IMR-90 (cell line): ENCODE measurements at regions not wholly inside any gene's neighbourhood (a gene's known extent, or its start where the extent isn't known, plus 50 kb on each side); places are given as distances from the start of the nearest gene placed in this dataset.
A peak's percentile ranks its signal among the peaks of the same experiment; 100 is the strongest.

Experiments
- ATAC-seq: fragments of 200-7000 bp; cut with Tn5 transposase; 2 replicates; pipeline ENCODE4 v1.9.1; 2020; ENCODE audit warnings: low read depth, mild to moderate bottlenecking, moderate library complexity
- BruUV-seq: library from RNA; stranded (reverse); fragments of 400-500 nt; replicated peaks from 2 replicates; lab custom pipeline; 2021; lab: Mats Ljungman, UMichigan
- CTCF ChIA-PET: fragments of 300-600 bp; formaldehyde crosslinking; extraction: SDS; loops from one replicate; lab custom pipeline; 2021; ENCODE audit warnings: antibody characterized with exemption; lab: Yijun Ruan, JAX
- POLR2A ChIA-PET: fragments of 300-600 bp; sonication (Branson Sonifier 250); formaldehyde crosslinking; loops from one replicate; lab custom pipeline; 2022; ENCODE audit warnings: antibody characterized with exemption; ENCODE audit not compliant: unreplicated experiment; lab: Charles Lee
- DNase-seq: peaks from one replicate; pipeline ENCODE4 v3.0.0; 2013
- H2AFZ ChIP-seq: replicated peaks from 2 replicates; pipeline ENCODE3; 2013; ENCODE audit warnings: low read length, mild to moderate bottlenecking; ENCODE audit not compliant: poor library complexity
- H2AK5ac ChIP-seq: 2 replicates; pipeline ENCODE4 v1.6.1; 2013; ENCODE audit warnings: low read depth, low read length, inconsistent platforms
- H2AK9ac ChIP-seq: replicated peaks from 2 replicates; pipeline ENCODE3; 2013; ENCODE audit warnings: mild to moderate bottlenecking, low read depth, low read length, moderate library complexity; ENCODE audit not compliant: poor library complexity
- H2BK120ac ChIP-seq: 2 replicates; pipeline ENCODE4 v1.6.1; 2013; ENCODE audit warnings: low read depth, low read length, inconsistent platforms
- H2BK15ac ChIP-seq: 3 replicates; pipeline ENCODE4 v1.6.1; 2013; ENCODE audit warnings: low read depth, low read length, inconsistent platforms
- H2BK20ac ChIP-seq: 2 replicates; pipeline ENCODE4 v1.6.1; 2013; ENCODE audit warnings: low read depth, mild to moderate bottlenecking, inconsistent platforms, low read length, moderate library complexity
- H2BK5ac ChIP-seq: 2 replicates; pipeline ENCODE4 v1.6.1; 2013; ENCODE audit warnings: mild to moderate bottlenecking, low read depth, low read length, inconsistent platforms; ENCODE audit not compliant: poor library complexity, severe bottlenecking
- H3K14ac ChIP-seq: replicated peaks from 2 replicates; pipeline ENCODE4 v1.6.1; 2013; ENCODE audit warnings: low read depth, low read length, inconsistent platforms
- H3K18ac ChIP-seq: 2 replicates; pipeline ENCODE4 v1.6.1; 2013; ENCODE audit warnings: low read depth, low read length, control low read depth
- H3K23ac ChIP-seq: 2 replicates; pipeline ENCODE4 v1.6.1; 2013; ENCODE audit warnings: low read depth, low read length, inconsistent platforms
- H3K27ac ChIP-seq: 2 replicates; pipeline ENCODE4 v1.5.1; 2013; ENCODE audit warnings: mild to moderate bottlenecking, control low read depth, low read length; ENCODE audit not compliant: insufficient read depth
- H3K27me3 ChIP-seq: 2 replicates; pipeline ENCODE4 v1.6.1; 2013; ENCODE audit warnings: low read length; ENCODE audit not compliant: control insufficient read depth, insufficient read depth
- H3K36me3 ChIP-seq: 2 replicates; pipeline ENCODE4 v1.6.1; 2013; ENCODE audit warnings: low read length, mixed read lengths; ENCODE audit not compliant: control insufficient read depth, insufficient read depth
- H3K4ac ChIP-seq: 2 replicates; pipeline ENCODE4 v1.6.1; 2013; ENCODE audit warnings: low read depth, low read length, inconsistent platforms
- H3K4me1 ChIP-seq: 2 replicates; pipeline ENCODE4 v1.6.1; 2013; ENCODE audit warnings: low read length, mixed read lengths; ENCODE audit not compliant: control insufficient read depth, insufficient read depth
- H3K4me2 ChIP-seq: 2 replicates; pipeline ENCODE4 v1.6.1; 2013; ENCODE audit warnings: low read depth, mild to moderate bottlenecking, control low read depth, low read length, moderate library complexity
- H3K4me3 ChIP-seq: 2 replicates; pipeline ENCODE4 v1.5.1; 2013; ENCODE audit warnings: low read depth, mild to moderate bottlenecking, control low read depth, low read length, moderate library complexity; ENCODE audit not compliant: insufficient read depth
- H3K56ac ChIP-seq: 2 replicates; pipeline ENCODE4 v1.6.1; 2013; ENCODE audit warnings: low read length, inconsistent platforms; ENCODE audit not compliant: insufficient read depth; ENCODE audit errors: extremely low read depth
- H3K79me1 ChIP-seq, 2 experiments: 2 replicates each; pipeline ENCODE4 v1.6.1; 2013; ENCODE audit warnings: low read length in 2 of 2, inconsistent platforms in 1 of 2, low read depth in 1 of 2
- H3K9ac ChIP-seq: 2 replicates; pipeline ENCODE4 v1.6.1; 2013; ENCODE audit warnings: low read depth, low read length, control low read depth
- H3K9me1 ChIP-seq: 2 replicates; pipeline ENCODE4 v1.6.1; 2013; ENCODE audit warnings: low read length, inconsistent platforms; ENCODE audit not compliant: insufficient read depth
- H3K9me3 ChIP-seq: 2 replicates; pipeline ENCODE4 v1.6.1; 2013; ENCODE audit warnings: low read length; ENCODE audit not compliant: control insufficient read depth, insufficient read depth
- H4K20me1 ChIP-seq: 2 replicates; pipeline ENCODE4 v1.6.1; 2013; ENCODE audit warnings: low read length, inconsistent platforms; ENCODE audit not compliant: insufficient read depth
- H4K5ac ChIP-seq: 2 replicates; pipeline ENCODE4 v1.6.1; 2013; ENCODE audit warnings: mild to moderate bottlenecking, low read depth, low read length, control low read depth
- H4K8ac ChIP-seq, 2 experiments: 2 replicates each; pipeline ENCODE4 v1.6.1; 2013; ENCODE audit warnings: low read depth in 2 of 2, low read length in 2 of 2, control low read depth in 1 of 2, inconsistent platforms in 1 of 2
- H4K91ac ChIP-seq: 2 replicates; pipeline ENCODE4 v1.6.1; 2013; ENCODE audit warnings: low read depth, low read length, inconsistent platforms; ENCODE audit not compliant: insufficient read depth
- BHLHE40 ChIP-seq: fragments of 150-350 bp; IDR thresholded peaks from 2 replicates; pipeline ENCODE4 v1.6.1; 2016; ENCODE audit warnings: mild to moderate bottlenecking, low read depth, low read length
- CEBPB ChIP-seq: IDR thresholded peaks from 2 replicates; pipeline ENCODE4 v1.6.1; 2012; ENCODE audit warnings: low read depth, low read length, improper control_type of control experiment
- CHD1 ChIP-seq: IDR thresholded peaks from 2 replicates; pipeline ENCODE4 v1.6.1; 2012; ENCODE audit warnings: low read depth, low read length, improper control_type of control experiment
- CTCF ChIP-seq: conservative IDR thresholded peaks from 2 replicates; pipeline ENCODE4 v1.5.1; 2012; ENCODE audit warnings: mild to moderate bottlenecking, low read depth, low read length, improper control_type of control experiment
- ELK1 ChIP-seq: fragments of 150-350 bp; IDR thresholded peaks from 2 replicates; pipeline ENCODE4 v1.6.1; 2016; ENCODE audit warnings: low read depth, mild to moderate bottlenecking, low read length, moderate library complexity, borderline replicate concordance
- FOS ChIP-seq: fragments of 150-350 bp; IDR thresholded peaks from 2 replicates; pipeline ENCODE4 v1.6.1; 2016; ENCODE audit warnings: low read depth, low read length
- MAFK ChIP-seq: IDR thresholded peaks from 2 replicates; pipeline ENCODE4 v1.6.1; 2012; ENCODE audit warnings: low read depth, low read length, improper control_type of control experiment
- MAZ ChIP-seq: IDR thresholded peaks from 2 replicates; pipeline ENCODE4 v1.6.1; 2012; ENCODE audit warnings: low read depth, mild to moderate bottlenecking, low read length, improper control_type of control experiment, moderate library complexity, borderline replicate concordance
- MXI1 ChIP-seq: IDR thresholded peaks from 2 replicates; pipeline ENCODE4 v1.6.1; 2012; ENCODE audit warnings: low read depth, mild to moderate bottlenecking, low read length, moderate library complexity, borderline replicate concordance
- NFE2L2 ChIP-seq: fragments of 150-350 bp; IDR thresholded peaks from 2 replicates; pipeline ENCODE4 v1.6.1; 2016; ENCODE audit warnings: low read depth, mild to moderate bottlenecking, low read length
- POLR2A ChIP-seq: IDR thresholded peaks from 2 replicates; pipeline ENCODE4 v1.6.1; 2012; ENCODE audit warnings: mild to moderate bottlenecking, low read depth, low read length
- RAD21 ChIP-seq: IDR thresholded peaks from 2 replicates; pipeline ENCODE4 v1.6.1; 2012; ENCODE audit warnings: low read length, improper control_type of control experiment
- RCOR1 ChIP-seq: IDR thresholded peaks from 2 replicates; pipeline ENCODE4 v1.6.1; 2012; ENCODE audit warnings: mild to moderate bottlenecking, low read length, improper control_type of control experiment; ENCODE audit not compliant: insufficient replicate concordance
- RFX5 ChIP-seq: IDR thresholded peaks from 2 replicates; pipeline ENCODE4 v1.8.0; 2012; ENCODE audit warnings: low read depth, mild to moderate bottlenecking, low read length, moderate library complexity
- SMC3 ChIP-seq: fragments of 150-350 bp; IDR thresholded peaks from 2 replicates; pipeline ENCODE4 v1.6.1; 2016; ENCODE audit warnings: low read depth, mild to moderate bottlenecking, antibody characterized with exemption, low read length, moderate library complexity
- USF2 ChIP-seq: fragments of 150-350 bp; IDR thresholded peaks from 2 replicates; pipeline ENCODE4 v1.6.1; 2017; ENCODE audit warnings: mild to moderate bottlenecking, antibody characterized with exemption, low read length, low read depth
- WGBS, 2 experiments: methylation state at CpG; one replicate each; pipeline versions ENCODE4 v1.1.5 to v1.1.7; 2013; ENCODE audit warnings: missing lambda C conversion rate in 2 of 2; ENCODE audit not compliant: insufficient read length in 1 of 2; ENCODE audit errors: extremely low coverage in 2 of 2; 5-methylcytosine and 5-hydroxymethylcytosine counted together
- dilution Hi-C: fragments of 300-500 bp; cut with HindIII; formaldehyde crosslinking; loops from one replicate; pipeline ENCODE4 v1.14.3; 2018; ENCODE audit warnings: low sequenced_read_pairs; ENCODE audit not compliant: unreplicated experiment
- in situ Hi-C: fragments of 300-500 bp; cut with MboI; formaldehyde crosslinking; loops from 3 replicates; pipeline ENCODE4 v1.14.3; 2019; ENCODE audit warnings: low sequenced_read_pairs, inconsistent platforms, mixed read lengths
- intact Hi-C: fragments of 100-400 bp; cut with micrococcal nuclease; formaldehyde crosslinking; loops from 2 replicates; pipeline ENCODE4 v1.10.0; 2022

- H4K5ac ChIP-seq: no peak overlapping the region; the same call in 1 of the 2 replicates
- no peak overlapping the region for H2AK9ac ChIP-seq
- no peak overlapping the region for H2BK120ac ChIP-seq
- ChIA-PET CTCF (interaction anchor here (0.6 to 0.9 kb wide), 2 partner anchors 17 to 231 kb away, joined by 3 read pairs; no protein-coding TSS in a partner anchor), POLR2A (no interaction called here)
- no peak overlapping the region for H4K91ac ChIP-seq
- no peak overlapping the region for H3K14ac ChIP-seq
- no peak overlapping the region for H3K27ac ChIP-seq
- no peak overlapping the region for H3K56ac ChIP-seq
- intact Hi-C loops (no loop called here), in situ Hi-C loops (no loop called here), dilution Hi-C loops (no loop called here)
- ATAC-seq (peak; percentile 21; the same call in 1 of the 2 replicates), DNase-seq (no peak)
- H4K20me1 ChIP-seq: no peaks in the 10 kb centered on the region
- no peak overlapping the region for H3K23ac ChIP-seq
- H2AK5ac ChIP-seq: no peak overlapping the region
- H3K9ac ChIP-seq: no peak overlapping the region
- WGBS, 2 experiments: 33% methylated on average over 1 of the region's 4 CpGs; no CpG with 5 or more reads in 1 of the 2 experiments
- H3K4ac ChIP-seq: no peak overlapping the region
- H3K4me1 ChIP-seq: peaks cover 3% of the 10 kb centered on the region; the same call in 1 of the 2 replicates
- no peak overlapping the region for H3K18ac ChIP-seq
- peak overlapping the region; percentile 17; the same call in 1 of the 2 replicates for H3K4me2 ChIP-seq
- no peak overlapping the region for H2BK20ac ChIP-seq
- BruUV-seq: no TSS peak
- no peaks in the 10 kb centered on the region for H3K79me1 ChIP-seq
- H2BK5ac ChIP-seq: no peak overlapping the region
- TF ChIP-seq POLR2A (no peak), MAFK (no peak), MXI1 (no peak), FOS (no peak), CHD1 (no peak), RCOR1 (no peak), RAD21 (no peak), BHLHE40 (no peak), USF2 (no peak), CEBPB (no peak), NFE2L2 (no peak), MAZ (no peak), ELK1 (no peak), CTCF (no peak), RFX5 (no peak), SMC3 (no peak)
- H2BK15ac ChIP-seq: no peak overlapping the region
- no peak overlapping the region for H4K8ac ChIP-seq
- no peaks in the 10 kb centered on the region for H3K9me3 ChIP-seq
- H3K4me3 ChIP-seq: no peak overlapping the region
- H3K27me3 ChIP-seq: no peaks in the 10 kb centered on the region; the same call in 1 of the 2 replicates
- no peaks in the 10 kb centered on the region for H3K9me1 ChIP-seq
- H2AFZ ChIP-seq: no peak overlapping the region
- H3K36me3 ChIP-seq: no peaks in the 10 kb centered on the region
Observed at GRCh38 chr2:182522972-182523473, 96.2 kb upstream of the PDE1A start.
